Gastrocnemius medialis (tissue), 4 donors: ENCODE measurements at regions not wholly inside any gene's neighbourhood (a gene's known extent, or its start where the extent isn't known, plus 50 kb on each side); places are given as distances from the start of the nearest gene placed in this dataset.

Source experiments
- ATAC-seq, 2 donors: fragments of 150-250 bp; one replicate each; pipeline ENCODE4 v1.9.1; 2016
- DNase-seq, 2 donors: peaks; one replicate each; pipeline ENCODE4 v3.0.0-alpha.2; 2019
- H3K27ac ChIP-seq, 4 donors: fragments of 200-600 bp; sonication (generic); 1 replicate in 1 of 4; 2 replicates in 3 of 4; pipeline ENCODE4 v1.5.1; 2016 to 2018; ENCODE audit warnings: mild to moderate bottlenecking in 2 of 4, moderate library complexity in 1 of 4
- H3K27me3 ChIP-seq, 3 donors: fragments of 200-600 bp; sonication (generic) in 2 of 3; 1 replicate in 1 of 3; 2 replicates in 2 of 3; pipeline versions ENCODE4 v1.5.1 to v1.6.0; 2016 to 2019; ENCODE audit warnings: mild to moderate bottlenecking in 1 of 3, moderate library complexity in 1 of 3
- H3K36me3 ChIP-seq, 2 donors: fragments of 200-600 bp; sonication (generic) in 1 of 2; one replicate each; pipeline ENCODE4 v1.5.1; 2017 to 2018
- H3K4me1 ChIP-seq, 2 donors: fragments of 200-600 bp; sonication (generic) in 1 of 2; one replicate each; pipeline ENCODE4 v1.5.1; 2016 to 2017; ENCODE audit warnings: mild to moderate bottlenecking in 2 of 2
- H3K4me3 ChIP-seq, 4 donors: fragments of 200-600 bp; sonication (generic) in 3 of 4; 1 replicate in 1 of 4; 2 replicates in 3 of 4; pipeline ENCODE4 v1.5.1; 2016 to 2019; ENCODE audit warnings: mild to moderate bottlenecking in 2 of 4
- H3K9me3 ChIP-seq, 3 donors: fragments of 200-600 bp; sonication (generic) in 2 of 3; 1 replicate in 1 of 3; 2 replicates in 2 of 3; pipeline ENCODE4 v1.5.1; 2016 to 2019
- CTCF ChIP-seq, 5 experiments: fragments of 450-650 bp in 3 of 5; fragments of 200-600 bp in 2 of 5; sonication (generic) in 2 of 5; IDR thresholded peaks in 4 of 5; conservative IDR thresholded peaks in 1 of 5; 1 replicate in 4 of 5; 2 replicates in 1 of 5; pipeline ENCODE4 v1.5.1; 2016 to 2019; ENCODE audit warnings: antibody characterized with exemption in 5 of 5, mild to moderate bottlenecking in 3 of 5, moderate library complexity in 3 of 5
- POLR2A ChIP-seq, 2 donors: fragments of 450-650 bp; IDR thresholded peaks; one replicate each; pipeline ENCODE4 v1.6.1; 2017; ENCODE audit warnings: antibody characterized with exemption in 2 of 2, mild to moderate bottlenecking in 2 of 2, moderate library complexity in 2 of 2
- in situ Hi-C, 4 donors: fragments of 200-750 bp; cut with MboI; loops; one replicate each; pipeline versions ENCODE4 v1.15.0 to v1.8.0; 2017; ENCODE audit warnings: low sequenced_read_pairs in 4 of 4
- intact Hi-C: fragments of 100-400 bp; cut with DNase I; formaldehyde crosslinking; loops from one replicate; pipeline ENCODE4 v1.15.1; 2023; ENCODE audit warnings: low total_unique reads

DNA sequence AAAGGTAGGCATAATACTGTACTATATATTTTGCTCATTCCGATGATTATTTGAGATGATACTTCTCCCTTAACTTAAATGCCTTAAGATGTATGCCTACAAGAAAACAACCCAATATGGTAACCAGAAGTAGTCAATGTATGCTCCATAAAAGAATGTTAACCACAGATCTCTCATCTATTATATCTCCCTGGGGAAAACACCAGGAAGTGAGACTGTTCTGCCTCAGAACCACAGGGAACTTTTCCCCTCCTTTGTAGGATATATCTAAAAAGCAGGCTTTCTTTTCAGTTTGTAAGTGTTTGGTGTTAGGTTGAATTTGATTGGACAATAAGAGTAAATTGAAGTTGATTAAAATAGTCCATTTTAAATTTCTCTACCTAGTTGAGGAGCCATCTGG is 1160.5 kb upstream of the NXPH2 start:
- H3K36me3 ChIP-seq: no peaks in the 10 kb centered on the region
- no peaks in the 10 kb centered on the region for H3K27me3 ChIP-seq
- no peaks in the 10 kb centered on the region for H3K4me1 ChIP-seq
- no peaks in the 10 kb centered on the region for H3K9me3 ChIP-seq
- H3K27ac ChIP-seq: no peak overlapping the region
- TF ChIP-seq CTCF (IDR thresholded peaks at IDR 0.05 in 4 of 5, conservative IDR thresholded peaks at IDR 0.05 in 1 of 5): no peak
- TF ChIP-seq POLR2A (IDR thresholded peaks at IDR 0.05): no peak
- no peak for ATAC-seq
- in situ Hi-C loops (no loop called here), intact Hi-C loops (no loop called here)
- no peak overlapping the region for H3K4me3 ChIP-seq
- no peak for DNase-seq

DNA sequence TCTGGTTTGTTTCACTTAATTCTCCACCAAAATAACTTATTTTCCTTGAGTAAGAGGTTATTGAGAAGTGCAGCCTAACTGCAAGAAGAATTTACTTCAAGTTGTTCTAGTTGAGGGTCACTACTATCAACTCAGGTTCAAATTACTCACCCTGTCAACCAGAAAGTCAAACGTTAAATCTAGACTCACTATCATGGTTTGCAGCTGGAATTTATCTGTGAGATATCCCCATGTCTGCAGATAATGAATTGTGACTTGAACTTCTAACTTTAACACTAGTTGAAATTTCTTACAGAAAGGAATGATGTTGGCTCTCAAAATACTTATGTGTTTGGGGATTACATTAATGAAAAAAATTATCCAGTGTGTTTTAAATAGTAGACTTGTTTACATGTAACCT is 1145.7 kb upstream of the NXPH2 start:
- H3K27ac ChIP-seq: no peak overlapping the region
- in situ Hi-C loops (no loop called here), intact Hi-C loops (no loop called here)
- no peak for DNase-seq
- TF ChIP-seq POLR2A (IDR thresholded peaks at IDR 0.05): no peak
- no peak for TF ChIP-seq CTCF (IDR thresholded peaks at IDR 0.05 in 4 of 5, conservative IDR thresholded peaks at IDR 0.05 in 1 of 5)
- no peak for ATAC-seq
- H3K4me3 ChIP-seq: no peak overlapping the region
- H3K27me3 ChIP-seq: no peaks in the 10 kb centered on the region
- H3K4me1 ChIP-seq: no peaks in the 10 kb centered on the region
- H3K36me3 ChIP-seq: no peaks in the 10 kb centered on the region
- H3K9me3 ChIP-seq: no peaks in the 10 kb centered on the region

GRCh38 chr2:139924070-139924469 is 1143.9 kb upstream of the NXPH2 start:
- Histone ChIP-seq H3K4me3 (no peak overlapping the region), H3K4me1 (no peaks in the 10 kb centered on the region), H3K27ac (no peak overlapping the region), H3K27me3 (no peaks in the 10 kb centered on the region), H3K9me3 (no peaks in the 10 kb centered on the region), H3K36me3 (no peaks in the 10 kb centered on the region)
- DNase-seq (no peak), ATAC-seq (no peak)
- no peak for TF ChIP-seq CTCF (IDR thresholded peaks at IDR 0.05 in 4 of 5, conservative IDR thresholded peaks at IDR 0.05 in 1 of 5)
- no peak for TF ChIP-seq POLR2A (IDR thresholded peaks at IDR 0.05)
- intact Hi-C loops (no loop called here), in situ Hi-C loops (no loop called here)

DNA sequence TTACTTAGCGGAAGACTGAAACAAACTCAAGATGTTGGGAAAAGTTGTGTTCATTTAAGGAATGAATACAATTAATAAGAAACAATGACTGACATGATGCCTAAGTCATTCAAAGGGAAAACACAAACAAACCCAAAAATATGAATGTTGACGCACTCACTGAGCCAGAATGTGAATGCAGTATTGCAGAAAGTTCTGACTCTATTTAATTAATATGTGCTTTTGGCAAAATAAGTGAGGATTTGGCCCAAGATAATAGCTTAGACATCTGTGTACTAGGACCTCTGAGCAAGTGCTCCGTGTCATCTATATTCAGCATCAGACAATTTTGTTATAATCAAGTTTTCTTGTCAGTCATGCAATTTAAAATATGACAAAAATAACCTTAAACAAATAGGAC is 1138.8 kb upstream of the NXPH2 start:
- no peaks in the 10 kb centered on the region for H3K27me3 ChIP-seq
- no peak for ATAC-seq
- H3K4me1 ChIP-seq: no peaks in the 10 kb centered on the region
- no peaks in the 10 kb centered on the region for H3K36me3 ChIP-seq
- intact Hi-C loops (no loop called here), in situ Hi-C loops (no loop called here)
- H3K4me3 ChIP-seq: no peak overlapping the region
- TF ChIP-seq CTCF (IDR thresholded peaks at IDR 0.05 in 4 of 5, conservative IDR thresholded peaks at IDR 0.05 in 1 of 5): no peak
- TF ChIP-seq POLR2A (IDR thresholded peaks at IDR 0.05): no peak
- H3K27ac ChIP-seq: no peak overlapping the region
- DNase-seq: no peak
- no peaks in the 10 kb centered on the region for H3K9me3 ChIP-seq

GRCh38 chr2:139917690-139918384 is 1137.6 kb upstream of the NXPH2 start:
- DNase-seq (no peak), ATAC-seq (no peak)
- intact Hi-C loops: no loop called here

More at GRCh38 chr2:139917690-139918384, 1137.6 kb upstream of the NXPH2 start:
- in situ Hi-C loops: no loop called here
- H3K36me3 ChIP-seq: no peaks in the 10 kb centered on the region
- TF ChIP-seq CTCF (IDR thresholded peaks at IDR 0.05 in 4 of 5, conservative IDR thresholded peaks at IDR 0.05 in 1 of 5): no peak
- no peak overlapping the region for H3K27ac ChIP-seq
- H3K27me3 ChIP-seq: no peaks in the 10 kb centered on the region
- H3K4me1 ChIP-seq: no peaks in the 10 kb centered on the region
- H3K9me3 ChIP-seq: no peaks in the 10 kb centered on the region
- no peak overlapping the region for H3K4me3 ChIP-seq
